ENCODE measurements at regions not wholly inside any gene's neighbourhood (a gene's known extent, or its start where the extent isn't known, plus 50 kb on each side); places are given as distances from the start of the nearest gene placed in this dataset.
"Not testable (repeated sequence)": the region's sequence is repeated elsewhere in the genome, so short reads cannot be mapped to it uniquely, and the experiment has no call there.

- DNase-seq, result not testable (repeated sequence)
Observed at GRCh38 chr12:20093190-20093810, 275.0 kb upstream of the PDE3A start.

- DNase-seq, result no peak
Observed at GRCh38 chr12:20096430-20096829, 271.9 kb upstream of the PDE3A start.

GRCh38 chr12:20097626-20098025 lies 270.7 kb upstream of the PDE3A start:
- no peak for DNase-seq

GRCh38 chr12:20099395-20100183 lies 268.7 kb upstream of the PDE3A start:
- no peak for DNase-seq

GRCh38 chr12:20101046-20101445 lies 267.3 kb upstream of the PDE3A start:
- DNase-seq, result no peak

DNA sequence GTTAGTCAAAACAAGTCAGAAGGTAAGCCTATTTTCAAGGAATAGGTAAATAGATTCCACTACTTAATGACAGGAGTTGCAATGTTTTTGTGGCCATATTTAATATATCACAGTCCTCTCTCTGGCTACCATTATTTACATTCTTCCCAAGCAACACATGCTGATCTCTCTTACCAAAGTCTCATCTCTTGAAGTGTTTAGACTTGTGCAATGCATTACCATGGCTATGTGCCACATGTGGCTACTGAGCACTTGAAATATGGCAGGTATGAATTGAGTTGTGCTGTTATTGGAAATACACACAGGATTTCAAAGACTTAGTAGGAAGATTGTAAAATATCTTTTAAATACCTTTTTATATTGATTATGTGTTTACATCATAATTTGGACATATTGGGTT lies 262.4 kb upstream of the PDE3A start:
- DNase-seq, result no peak

DNA sequence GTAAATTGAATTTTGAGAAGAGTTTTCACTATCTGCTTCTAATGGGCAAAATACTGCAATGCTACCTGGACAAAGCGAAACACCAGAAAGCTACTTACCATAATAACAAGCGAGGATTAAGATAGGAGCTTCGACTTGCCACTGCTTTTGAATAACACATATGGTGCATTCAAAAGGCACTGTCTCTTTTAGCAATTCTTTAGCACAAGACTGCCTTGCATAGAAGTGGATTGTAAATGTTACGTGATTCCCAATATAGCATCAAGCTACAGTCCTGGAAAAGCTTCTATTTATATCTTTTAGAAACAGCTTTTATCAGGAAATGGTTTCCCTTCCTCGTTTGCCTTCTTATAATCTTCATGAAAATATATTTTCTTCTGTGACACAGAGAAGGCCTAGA lies 258.7 kb upstream of the PDE3A start:
- DNase-seq, result no peak

- not testable (repeated sequence) for DNase-seq
Observed at GRCh38 chr12:20115371-20115770, 253.0 kb upstream of the PDE3A start.

GRCh38 chr12:20119596-20120402 lies 248.5 kb upstream of the PDE3A start:
- no peak for DNase-seq

DNA sequence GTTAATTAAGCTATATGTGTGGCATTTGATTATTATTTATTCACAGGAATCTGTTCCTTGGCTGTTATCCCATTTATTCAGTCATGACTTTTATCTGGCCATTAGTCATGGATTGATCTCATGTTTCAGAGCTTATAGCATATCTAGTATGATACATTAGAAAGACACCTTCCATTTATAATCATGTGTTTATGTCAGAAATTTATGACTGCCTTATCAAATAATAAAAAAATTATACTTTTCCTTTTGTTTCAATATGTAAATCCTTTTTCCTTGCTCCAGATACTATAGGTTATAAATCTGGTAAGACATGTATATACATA lies 248.0 kb upstream of the PDE3A start:
- DNase-seq, result no peak

GRCh38 chr12:20122274-20122673 lies 246.1 kb upstream of the PDE3A start:
- no peak for DNase-seq

- DNase-seq, result no peak
Observed at GRCh38 chr12:20123465-20123864, 244.9 kb upstream of the PDE3A start.

GRCh38 chr12:20125276-20125798 lies 243.0 kb upstream of the PDE3A start:
- DNase-seq, result no peak

- DNase-seq, result no peak
Observed at GRCh38 chr12:20126601-20127000, 241.7 kb upstream of the PDE3A start.

- DNase-seq, result no peak
Observed at GRCh38 chr12:20127413-20127812, 240.9 kb upstream of the PDE3A start.

DNA sequence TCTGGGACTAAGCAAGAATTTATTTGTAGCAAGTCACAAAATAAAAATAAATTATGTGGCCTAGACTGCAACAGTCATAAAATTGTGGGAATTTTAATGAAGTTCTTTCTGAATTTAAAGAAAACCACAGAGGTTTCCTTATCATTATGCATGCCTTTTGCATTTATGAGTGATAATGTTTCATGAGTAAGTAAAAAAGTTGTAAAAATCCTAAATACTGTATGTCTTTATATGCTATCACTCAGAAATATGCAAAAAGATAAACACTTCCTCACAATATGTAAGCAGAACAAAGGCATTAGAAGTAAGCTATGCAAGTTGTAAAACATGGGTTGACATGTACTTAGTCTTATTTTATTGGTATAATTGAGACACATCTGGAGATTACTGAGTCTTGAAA lies 239.4 kb upstream of the PDE3A start:
- no peak for DNase-seq

- no peak for DNase-seq
Observed at GRCh38 chr12:20132818-20133217, 235.5 kb upstream of the PDE3A start.

DNA sequence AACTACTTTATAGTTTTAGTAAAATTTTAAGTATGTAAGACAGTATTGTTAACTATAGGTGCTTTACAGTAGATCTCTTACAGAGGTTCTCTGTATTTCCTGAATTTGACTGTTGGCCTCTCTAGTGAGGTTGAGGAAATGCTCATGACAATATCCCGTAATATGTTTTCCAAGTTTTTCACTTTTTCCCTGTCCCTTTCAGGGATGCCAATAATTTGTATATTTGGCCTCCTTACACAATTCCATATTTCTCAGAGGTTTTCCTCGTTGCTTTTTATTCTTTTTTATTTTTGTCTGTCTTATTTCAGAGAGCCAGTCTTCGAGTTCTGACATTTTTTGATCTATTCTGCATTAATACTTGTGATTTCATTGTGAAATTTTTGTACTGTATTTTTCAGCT lies 233.7 kb upstream of the PDE3A start:
- DNase-seq, result no peak

- DNase-seq, result no peak
Observed at GRCh38 chr12:20140751-20141150, 227.6 kb upstream of the PDE3A start.

GRCh38 chr12:20142316-20142715 lies 226.0 kb upstream of the PDE3A start:
- no peak for DNase-seq

- no peak for DNase-seq
Observed at GRCh38 chr12:20142956-20143355, 225.4 kb upstream of the PDE3A start.

GRCh38 chr12:20144341-20144740 lies 224.0 kb upstream of the PDE3A start:
- no peak for DNase-seq

DNA sequence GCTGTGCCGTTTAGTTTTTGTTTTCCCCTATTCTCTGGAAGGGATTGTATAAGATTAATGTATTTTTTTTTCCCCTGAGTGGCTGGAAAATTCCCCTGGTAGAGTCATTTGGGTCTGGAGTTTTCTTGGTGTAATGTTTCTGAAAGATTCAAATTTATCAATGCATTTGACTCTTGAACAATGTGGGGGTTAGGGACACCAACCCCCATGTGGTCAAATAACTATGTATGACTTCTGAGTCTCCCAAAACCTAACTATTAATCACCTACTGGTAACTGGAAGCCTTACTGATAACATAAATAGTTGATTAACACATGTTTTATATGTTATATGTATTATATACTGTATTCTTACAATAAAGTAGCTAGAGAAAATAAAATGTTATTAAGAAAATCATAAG lies 220.1 kb upstream of the PDE3A start:
- no peak for DNase-seq
